DND-41 (cell line): ENCODE measurements at regions not wholly inside any gene's neighbourhood (a gene's known extent, or its start where the extent isn't known, plus 50 kb on each side); places are given as distances from the start of the nearest gene placed in this dataset.

ENCODE experiments used
- ATAC-seq: fragments of 200-7000 bp; cut with Tn5 transposase; 3 replicates; pipeline ENCODE4 v1.9.1; 2021; ENCODE audit warnings: low read depth; ENCODE audit not compliant: insufficient read depth
- DNase-seq: peaks from one replicate; pipeline ENCODE4 v3.0.0-alpha.2; 2020
- H2AFZ ChIP-seq: 2 replicates; pipeline ENCODE4 v1.6.0; 2012; ENCODE audit warnings: low read depth, low read length
- H3K27ac ChIP-seq: 2 replicates; pipeline ENCODE4 v1.5.1; 2012; ENCODE audit warnings: low read length, inconsistent platforms
- H3K27me3 ChIP-seq: fragments of 200-600 bp; sonication (generic); 2 replicates; pipeline ENCODE4 v1.6.0; 2012; ENCODE audit warnings: low read length, mild to moderate bottlenecking, inconsistent platforms; ENCODE audit not compliant: insufficient read depth, poor library complexity
- H3K36me3 ChIP-seq: 2 replicates; pipeline ENCODE4 v1.5.1; 2012; ENCODE audit warnings: low read length, inconsistent platforms; ENCODE audit not compliant: insufficient read depth
- H3K4me1 ChIP-seq: 2 replicates; pipeline ENCODE4 v1.5.1; 2012; ENCODE audit warnings: mild to moderate bottlenecking, low read length; ENCODE audit not compliant: insufficient read depth
- H3K4me2 ChIP-seq: 2 replicates; pipeline ENCODE4 v1.6.0; 2012; ENCODE audit warnings: mild to moderate bottlenecking, moderate library complexity, low read length, inconsistent platforms; ENCODE audit not compliant: insufficient read depth
- H3K4me3 ChIP-seq, 2 experiments: fragments of 200-600 bp in 1 of 2; shearing (Covaris generic) in 1 of 2; 2 replicates each; pipeline ENCODE4 v1.5.1; 2012 to 2016; ENCODE audit warnings: inconsistent platforms in 2 of 2, low read length in 2 of 2, mild to moderate bottlenecking in 2 of 2, low read depth in 1 of 2, moderate library complexity in 1 of 2
- H3K79me2 ChIP-seq: 2 replicates; pipeline ENCODE4 v1.6.0; 2012; ENCODE audit warnings: low read length, inconsistent platforms; ENCODE audit not compliant: insufficient read depth
- H3K9ac ChIP-seq: 2 replicates; pipeline ENCODE4 v1.6.0; 2012; ENCODE audit warnings: low read depth, mild to moderate bottlenecking, inconsistent platforms, low read length, moderate library complexity
- H3K9me3 ChIP-seq: 2 replicates; pipeline ENCODE4 v1.5.1; 2012; ENCODE audit warnings: low read length, moderate library complexity, mild to moderate bottlenecking, inconsistent platforms; ENCODE audit not compliant: insufficient read depth, severe bottlenecking
- H4K20me1 ChIP-seq: 2 replicates; pipeline ENCODE4 v1.6.0; 2012; ENCODE audit warnings: low read length; ENCODE audit not compliant: insufficient read depth
- EZH2 ChIP-seq: IDR thresholded peaks from 3 replicates; pipeline ENCODE4 v1.6.1; 2012; ENCODE audit warnings: borderline replicate concordance, low read depth, mild to moderate bottlenecking, moderate library complexity, low read length, inconsistent platforms; ENCODE audit not compliant: severe bottlenecking
- TF ChIP-seq, protein P1 (sequence below): IDR thresholded peaks from 2 replicates; pipeline ENCODE4 v1.5.1; 2012; ENCODE audit warnings: borderline replicate concordance, low read length, moderate library complexity, mild to moderate bottlenecking; ENCODE audit not compliant: poor library complexity, severe bottlenecking; ENCODE audit errors: extremely low read depth

GRCh38 chr7:51774178-51774577, 457.6 kb upstream of the COBL start:
- no peak overlapping the region for H2AFZ ChIP-seq
- DNase-seq, result no peak
- no peak overlapping the region for H3K27ac ChIP-seq

GRCh38 chr7:51772190-51772589, 455.6 kb upstream of the COBL start:
- no peak overlapping the region for H3K9ac ChIP-seq
- H3K4me1 ChIP-seq, result no peaks in the 10 kb centered on the region
- H3K4me3 ChIP-seq, result no peak overlapping the region
- no peaks in the 10 kb centered on the region for H3K36me3 ChIP-seq
- no peak for ATAC-seq
- no peak overlapping the region for H3K27ac ChIP-seq
- no peak overlapping the region for H3K4me2 ChIP-seq
- no peak for DNase-seq
- TF ChIP-seq, protein P1, sequence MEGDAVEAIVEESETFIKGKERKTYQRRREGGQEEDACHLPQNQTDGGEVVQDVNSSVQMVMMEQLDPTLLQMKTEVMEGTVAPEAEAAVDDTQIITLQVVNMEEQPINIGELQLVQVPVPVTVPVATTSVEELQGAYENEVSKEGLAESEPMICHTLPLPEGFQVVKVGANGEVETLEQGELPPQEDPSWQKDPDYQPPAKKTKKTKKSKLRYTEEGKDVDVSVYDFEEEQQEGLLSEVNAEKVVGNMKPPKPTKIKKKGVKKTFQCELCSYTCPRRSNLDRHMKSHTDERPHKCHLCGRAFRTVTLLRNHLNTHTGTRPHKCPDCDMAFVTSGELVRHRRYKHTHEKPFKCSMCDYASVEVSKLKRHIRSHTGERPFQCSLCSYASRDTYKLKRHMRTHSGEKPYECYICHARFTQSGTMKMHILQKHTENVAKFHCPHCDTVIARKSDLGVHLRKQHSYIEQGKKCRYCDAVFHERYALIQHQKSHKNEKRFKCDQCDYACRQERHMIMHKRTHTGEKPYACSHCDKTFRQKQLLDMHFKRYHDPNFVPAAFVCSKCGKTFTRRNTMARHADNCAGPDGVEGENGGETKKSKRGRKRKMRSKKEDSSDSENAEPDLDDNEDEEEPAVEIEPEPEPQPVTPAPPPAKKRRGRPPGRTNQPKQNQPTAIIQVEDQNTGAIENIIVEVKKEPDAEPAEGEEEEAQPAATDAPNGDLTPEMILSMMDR, result no peak
- no peak for TF ChIP-seq EZH2
- H3K27me3 ChIP-seq, result no peaks in the 10 kb centered on the region
- no peaks in the 10 kb centered on the region for H4K20me1 ChIP-seq
- H3K9me3 ChIP-seq, result no peaks in the 10 kb centered on the region
- H2AFZ ChIP-seq, result no peak overlapping the region
- no peaks in the 10 kb centered on the region for H3K79me2 ChIP-seq

More at GRCh38 chr7:51774178-51774577, 457.6 kb upstream of the COBL start:
- Histone ChIP-seq H3K79me2 (no peaks in the 10 kb centered on the region), H3K36me3 (no peaks in the 10 kb centered on the region), H4K20me1 (no peaks in the 10 kb centered on the region), H3K9ac (no peak overlapping the region), H3K9me3 (no peaks in the 10 kb centered on the region), H3K27me3 (no peaks in the 10 kb centered on the region), H3K4me2 (no peak overlapping the region), H3K4me3 (no peak overlapping the region), H3K4me1 (no peaks in the 10 kb centered on the region)
- no peak for ATAC-seq
- TF ChIP-seq, protein P1, result no peak
- TF ChIP-seq EZH2, result no peak

GRCh38 chr7:51764976-51765375, 448.4 kb upstream of the COBL start:
- no peak for ATAC-seq
- H3K9ac ChIP-seq, result no peak overlapping the region
- TF ChIP-seq, protein P1, result no peak
- no peak for TF ChIP-seq EZH2
- H4K20me1 ChIP-seq, result no peaks in the 10 kb centered on the region
- no peaks in the 10 kb centered on the region for H3K9me3 ChIP-seq
- no peak overlapping the region for H3K4me3 ChIP-seq
- no peaks in the 10 kb centered on the region for H3K27me3 ChIP-seq
- H3K36me3 ChIP-seq, result no peaks in the 10 kb centered on the region
- no peaks in the 10 kb centered on the region for H3K4me1 ChIP-seq
- no peak overlapping the region for H2AFZ ChIP-seq
- no peak overlapping the region for H3K27ac ChIP-seq
- H3K4me2 ChIP-seq, result no peak overlapping the region
- no peaks in the 10 kb centered on the region for H3K79me2 ChIP-seq
- no peak for DNase-seq

- no peaks in the 10 kb centered on the region for H3K4me1 ChIP-seq
These were observed 443.4 kb upstream of the COBL start for GRCh38 chr7:51759985-51760384.

More at GRCh38 chr7:51759985-51760384, 443.4 kb upstream of the COBL start:
- ATAC-seq (no peak), DNase-seq (no peak)
- no peak overlapping the region for H3K9ac ChIP-seq
- H3K27me3 ChIP-seq, result no peaks in the 10 kb centered on the region
- no peak overlapping the region for H3K4me2 ChIP-seq
- no peak overlapping the region for H3K27ac ChIP-seq
- H3K79me2 ChIP-seq, result no peaks in the 10 kb centered on the region
- H4K20me1 ChIP-seq, result no peaks in the 10 kb centered on the region
- H2AFZ ChIP-seq, result no peak overlapping the region
- H3K9me3 ChIP-seq, result no peaks in the 10 kb centered on the region
- no peak overlapping the region for H3K4me3 ChIP-seq
- TF ChIP-seq, protein P1, result no peak
- no peak for TF ChIP-seq EZH2
- H3K36me3 ChIP-seq, result no peaks in the 10 kb centered on the region
